ENCODE measurements at regions not wholly inside any gene's neighbourhood (a gene's known extent, or its start where the extent isn't known, plus 50 kb on each side); places are given as distances from the start of the nearest gene placed in this dataset.

GRCh38 chr20:59414936-59415623 lies 114.7 kb downstream of the EDN3 start:
- CTCF ChIA-PET (ENCODE audit: unreplicated experiment): no interaction called here
- intact Hi-C loops (cut with micrococcal nuclease; ENCODE audit: unreplicated experiment): no loop called here
- BruUV-seq (replicated peaks): no TSS peak

DNA sequence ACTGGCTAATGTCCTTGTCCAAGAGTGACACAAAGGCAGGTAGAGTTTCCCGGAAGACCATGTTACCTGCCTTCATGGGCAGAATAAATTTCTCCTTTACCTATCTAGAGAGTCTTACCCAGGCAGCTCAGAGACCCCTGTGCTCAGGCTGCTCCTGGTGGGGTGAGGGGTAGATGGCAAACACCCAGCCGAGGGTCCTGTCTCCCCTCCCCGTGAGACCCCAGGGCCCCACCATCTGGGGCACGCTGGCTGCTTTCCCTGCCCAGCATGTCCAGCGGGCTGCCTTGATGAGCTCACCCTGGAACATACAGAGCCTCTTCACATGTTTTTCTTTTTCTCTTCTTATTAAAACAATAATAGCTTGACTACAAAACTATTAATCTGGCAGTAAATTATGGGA lies 116.5 kb downstream of the EDN3 start:
- Histone ChIP-seq H3K9me3 (ENCODE audit: low read length) (no peaks in the 10 kb centered on the region), H3K4me2 (ENCODE audit: low read length) (no peak overlapping the region), H3K36me3 (ENCODE audit: insufficient read depth, low read length) (no peaks in the 10 kb centered on the region), H2AFZ (ENCODE audit: low read length) (no peak overlapping the region), H3K27ac (ENCODE audit: low read depth, low read length, poor library complexity, severe bottlenecking) (no peak overlapping the region), H3K4me3 (ENCODE audit: low read depth, low read length, poor library complexity, severe bottlenecking) (no peak overlapping the region), H3K9me2 (ENCODE audit: insufficient read depth, low read length) (no peaks in the 10 kb centered on the region), H4K20me1 (ENCODE audit: insufficient read depth, low read length) (no peaks in the 10 kb centered on the region), H3K79me2 (ENCODE audit: insufficient read depth, low read depth, low read length) (no peaks in the 10 kb centered on the region), H3K4me1 (ENCODE audit: insufficient read depth, low read length, poor library complexity, severe bottlenecking) (no peaks in the 10 kb centered on the region)
- intact Hi-C loops (cut with micrococcal nuclease; ENCODE audit: unreplicated experiment): no loop called here
- no peak for DNase-seq (ENCODE audit: low spot score)
- POLR2A ChIA-PET: no interaction called here
- CTCF ChIA-PET (ENCODE audit: unreplicated experiment): no interaction called here
- TF ChIP-seq EZH2phosphoT487 (IDR thresholded peaks at IDR 0.05; ENCODE audit: borderline replicate concordance, low read depth, low read length): no peak
- TF ChIP-seq, protein P1, sequence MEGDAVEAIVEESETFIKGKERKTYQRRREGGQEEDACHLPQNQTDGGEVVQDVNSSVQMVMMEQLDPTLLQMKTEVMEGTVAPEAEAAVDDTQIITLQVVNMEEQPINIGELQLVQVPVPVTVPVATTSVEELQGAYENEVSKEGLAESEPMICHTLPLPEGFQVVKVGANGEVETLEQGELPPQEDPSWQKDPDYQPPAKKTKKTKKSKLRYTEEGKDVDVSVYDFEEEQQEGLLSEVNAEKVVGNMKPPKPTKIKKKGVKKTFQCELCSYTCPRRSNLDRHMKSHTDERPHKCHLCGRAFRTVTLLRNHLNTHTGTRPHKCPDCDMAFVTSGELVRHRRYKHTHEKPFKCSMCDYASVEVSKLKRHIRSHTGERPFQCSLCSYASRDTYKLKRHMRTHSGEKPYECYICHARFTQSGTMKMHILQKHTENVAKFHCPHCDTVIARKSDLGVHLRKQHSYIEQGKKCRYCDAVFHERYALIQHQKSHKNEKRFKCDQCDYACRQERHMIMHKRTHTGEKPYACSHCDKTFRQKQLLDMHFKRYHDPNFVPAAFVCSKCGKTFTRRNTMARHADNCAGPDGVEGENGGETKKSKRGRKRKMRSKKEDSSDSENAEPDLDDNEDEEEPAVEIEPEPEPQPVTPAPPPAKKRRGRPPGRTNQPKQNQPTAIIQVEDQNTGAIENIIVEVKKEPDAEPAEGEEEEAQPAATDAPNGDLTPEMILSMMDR (conservative IDR thresholded peaks at IDR 0.05; ENCODE audit: low read length): no peak
- BruUV-seq (replicated peaks): no TSS peak

More at GRCh38 chr20:59414936-59415623, 114.7 kb downstream of the EDN3 start:
- POLR2A ChIA-PET: no interaction called here
- TF ChIP-seq, protein P1 (conservative IDR thresholded peaks at IDR 0.05; ENCODE audit: low read length): no peak
- no peak for TF ChIP-seq EZH2phosphoT487 (IDR thresholded peaks at IDR 0.05; ENCODE audit: borderline replicate concordance, low read depth, low read length)
- Histone ChIP-seq H3K79me2 (ENCODE audit: insufficient read depth, low read depth, low read length) (no peaks in the 10 kb centered on the region), H3K9me2 (ENCODE audit: insufficient read depth, low read length) (no peaks in the 10 kb centered on the region), H3K4me1 (ENCODE audit: insufficient read depth, low read length, poor library complexity, severe bottlenecking) (no peaks in the 10 kb centered on the region), H3K36me3 (ENCODE audit: insufficient read depth, low read length) (no peaks in the 10 kb centered on the region), H3K27ac (ENCODE audit: low read depth, low read length, poor library complexity, severe bottlenecking) (no peak overlapping the region), H3K4me3 (ENCODE audit: low read depth, low read length, poor library complexity, severe bottlenecking) (no peak overlapping the region), H4K20me1 (ENCODE audit: insufficient read depth, low read length) (no peaks in the 10 kb centered on the region), H3K4me2 (ENCODE audit: low read length) (no peak overlapping the region), H2AFZ (ENCODE audit: low read length) (no peak overlapping the region), H3K9me3 (ENCODE audit: low read length) (no peaks in the 10 kb centered on the region)
- no peak for DNase-seq (ENCODE audit: low spot score)

- H3K9me2 ChIP-seq (ENCODE audit: insufficient read depth, low read length): no peaks in the 10 kb centered on the region
- no peaks in the 10 kb centered on the region for H3K9me3 ChIP-seq (ENCODE audit: low read length)
- CTCF ChIA-PET (ENCODE audit: unreplicated experiment): no interaction called here
- no peak overlapping the region for H2AFZ ChIP-seq (ENCODE audit: low read length)
- POLR2A ChIA-PET: interaction anchor here (1.0 kb wide), 1 partner anchor 27 kb away, joined by 3 read pairs; no protein-coding TSS in a partner anchor
- H3K4me1 ChIP-seq (ENCODE audit: insufficient read depth, low read length, poor library complexity, severe bottlenecking): no peaks in the 10 kb centered on the region
- no TSS peak for BruUV-seq (replicated peaks)
- H3K4me2 ChIP-seq (ENCODE audit: low read length): no peak overlapping the region
- no peaks in the 10 kb centered on the region for H4K20me1 ChIP-seq (ENCODE audit: insufficient read depth, low read length)
- H3K36me3 ChIP-seq (ENCODE audit: insufficient read depth, low read length): no peaks in the 10 kb centered on the region
- no peaks in the 10 kb centered on the region for H3K79me2 ChIP-seq (ENCODE audit: insufficient read depth, low read depth, low read length)
- H3K27ac ChIP-seq (ENCODE audit: low read depth, low read length, poor library complexity, severe bottlenecking): no peak overlapping the region
- H3K4me3 ChIP-seq (ENCODE audit: low read depth, low read length, poor library complexity, severe bottlenecking): no peak overlapping the region
- DNase-seq (ENCODE audit: low spot score): no peak
- no peak for TF ChIP-seq EZH2phosphoT487 (IDR thresholded peaks at IDR 0.05; ENCODE audit: borderline replicate concordance, low read depth, low read length)
- TF ChIP-seq, protein P1 (conservative IDR thresholded peaks at IDR 0.05; ENCODE audit: low read length): no peak
- intact Hi-C loops (cut with micrococcal nuclease; ENCODE audit: unreplicated experiment): no loop called here
Measured at GRCh38 chr20:59421089-59421488, 120.7 kb downstream of the EDN3 start.

All from OCI-LY7 (cell line).